DND-41 (cell line): ENCODE measurements at regions not wholly inside any gene's neighbourhood (a gene's known extent, or its start where the extent isn't known, plus 50 kb on each side); places are given as distances from the start of the nearest gene placed in this dataset.

ENCODE experiments used
- ATAC-seq: fragments of 200-7000 bp; cut with Tn5 transposase; 3 replicates; pipeline ENCODE4 v1.9.1; 2021; ENCODE audit warnings: low read depth; ENCODE audit not compliant: insufficient read depth
- DNase-seq: peaks from one replicate; pipeline ENCODE4 v3.0.0-alpha.2; 2020
- H2AFZ ChIP-seq: 2 replicates; pipeline ENCODE4 v1.6.0; 2012; ENCODE audit warnings: low read depth, low read length
- H3K27ac ChIP-seq: 2 replicates; pipeline ENCODE4 v1.5.1; 2012; ENCODE audit warnings: low read length, inconsistent platforms
- H3K27me3 ChIP-seq: fragments of 200-600 bp; sonication (generic); 2 replicates; pipeline ENCODE4 v1.6.0; 2012; ENCODE audit warnings: low read length, mild to moderate bottlenecking, inconsistent platforms; ENCODE audit not compliant: insufficient read depth, poor library complexity
- H3K36me3 ChIP-seq: 2 replicates; pipeline ENCODE4 v1.5.1; 2012; ENCODE audit warnings: low read length, inconsistent platforms; ENCODE audit not compliant: insufficient read depth
- H3K4me1 ChIP-seq: 2 replicates; pipeline ENCODE4 v1.5.1; 2012; ENCODE audit warnings: mild to moderate bottlenecking, low read length; ENCODE audit not compliant: insufficient read depth
- H3K4me2 ChIP-seq: 2 replicates; pipeline ENCODE4 v1.6.0; 2012; ENCODE audit warnings: mild to moderate bottlenecking, moderate library complexity, low read length, inconsistent platforms; ENCODE audit not compliant: insufficient read depth
- H3K4me3 ChIP-seq, 2 experiments: fragments of 200-600 bp in 1 of 2; shearing (Covaris generic) in 1 of 2; 2 replicates each; pipeline ENCODE4 v1.5.1; 2012 to 2016; ENCODE audit warnings: inconsistent platforms in 2 of 2, low read length in 2 of 2, mild to moderate bottlenecking in 2 of 2, low read depth in 1 of 2, moderate library complexity in 1 of 2
- H3K79me2 ChIP-seq: 2 replicates; pipeline ENCODE4 v1.6.0; 2012; ENCODE audit warnings: low read length, inconsistent platforms; ENCODE audit not compliant: insufficient read depth
- H3K9ac ChIP-seq: 2 replicates; pipeline ENCODE4 v1.6.0; 2012; ENCODE audit warnings: low read depth, mild to moderate bottlenecking, inconsistent platforms, low read length, moderate library complexity
- H3K9me3 ChIP-seq: 2 replicates; pipeline ENCODE4 v1.5.1; 2012; ENCODE audit warnings: low read length, moderate library complexity, mild to moderate bottlenecking, inconsistent platforms; ENCODE audit not compliant: insufficient read depth, severe bottlenecking
- H4K20me1 ChIP-seq: 2 replicates; pipeline ENCODE4 v1.6.0; 2012; ENCODE audit warnings: low read length; ENCODE audit not compliant: insufficient read depth
- CTCF ChIP-seq: IDR thresholded peaks from 2 replicates; pipeline ENCODE4 v1.5.1; 2012; ENCODE audit warnings: borderline replicate concordance, low read length, moderate library complexity, mild to moderate bottlenecking; ENCODE audit not compliant: poor library complexity, severe bottlenecking; ENCODE audit errors: extremely low read depth
- EZH2 ChIP-seq: IDR thresholded peaks from 3 replicates; pipeline ENCODE4 v1.6.1; 2012; ENCODE audit warnings: borderline replicate concordance, low read depth, mild to moderate bottlenecking, moderate library complexity, low read length, inconsistent platforms; ENCODE audit not compliant: severe bottlenecking

GRCh38 chr13:22428188-22428828 is 752.5 kb upstream of the SGCG start:
- Histone ChIP-seq H3K79me2 (no peaks in the 10 kb centered on the region), H3K36me3 (no peaks in the 10 kb centered on the region), H3K9me3 (no peaks in the 10 kb centered on the region), H3K4me3 (no peak overlapping the region), H4K20me1 (no peaks in the 10 kb centered on the region), H2AFZ (no peak overlapping the region), H3K9ac (no peak overlapping the region), H3K4me2 (no peak overlapping the region), H3K27ac (no peak overlapping the region), H3K27me3 (no peaks in the 10 kb centered on the region), H3K4me1 (no peaks in the 10 kb centered on the region)
- DNase-seq (no peak), ATAC-seq (no peak)
- no peak for TF ChIP-seq EZH2
- TF ChIP-seq CTCF, result no peak

- ATAC-seq (no peak), DNase-seq (no peak)
- no peak overlapping the region for H3K9ac ChIP-seq
- H3K79me2 ChIP-seq, result no peaks in the 10 kb centered on the region
- no peak overlapping the region for H3K4me2 ChIP-seq
- H3K27ac ChIP-seq, result no peak overlapping the region
- no peak overlapping the region for H2AFZ ChIP-seq
- no peaks in the 10 kb centered on the region for H4K20me1 ChIP-seq
- no peaks in the 10 kb centered on the region for H3K36me3 ChIP-seq
- H3K9me3 ChIP-seq, result no peaks in the 10 kb centered on the region
- no peaks in the 10 kb centered on the region for H3K4me1 ChIP-seq
- no peak overlapping the region for H3K4me3 ChIP-seq
- no peak for TF ChIP-seq CTCF
- TF ChIP-seq EZH2, result no peak
- no peaks in the 10 kb centered on the region for H3K27me3 ChIP-seq
Observed at GRCh38 chr13:22432690-22433089, 748.1 kb upstream of the SGCG start.

GRCh38 chr13:22447132-22447886 is 733.5 kb upstream of the SGCG start:
- Histone ChIP-seq H3K36me3 (no peaks in the 10 kb centered on the region), H3K9me3 (no peaks in the 10 kb centered on the region), H3K79me2 (no peaks in the 10 kb centered on the region), H3K4me1 (no peaks in the 10 kb centered on the region), H4K20me1 (no peaks in the 10 kb centered on the region), H2AFZ (no peak overlapping the region), H3K27me3 (no peaks in the 10 kb centered on the region), H3K4me3 (no peak overlapping the region), H3K27ac (no peak overlapping the region), H3K4me2 (no peak overlapping the region), H3K9ac (no peak overlapping the region)
- TF ChIP-seq CTCF (no peak), EZH2 (no peak)
- DNase-seq (no peak), ATAC-seq (no peak)

- no peak overlapping the region for H3K4me2 ChIP-seq
- no peaks in the 10 kb centered on the region for H3K27me3 ChIP-seq
- no peak overlapping the region for H3K9ac ChIP-seq
- H3K4me1 ChIP-seq, result no peaks in the 10 kb centered on the region
- DNase-seq (no peak), ATAC-seq (no peak)
- H4K20me1 ChIP-seq, result no peaks in the 10 kb centered on the region
- no peaks in the 10 kb centered on the region for H3K9me3 ChIP-seq
- H3K79me2 ChIP-seq, result no peaks in the 10 kb centered on the region
- H3K36me3 ChIP-seq, result no peaks in the 10 kb centered on the region
- TF ChIP-seq EZH2 (no peak), CTCF (no peak)
- H3K27ac ChIP-seq, result no peak overlapping the region
- no peak overlapping the region for H2AFZ ChIP-seq
- H3K4me3 ChIP-seq, result no peak overlapping the region
Observed at GRCh38 chr13:22449251-22449650, 731.5 kb upstream of the SGCG start.
